ENCODE measurements at regions not wholly inside any gene's neighbourhood (a gene's known extent, or its start where the extent isn't known, plus 50 kb on each side); places are given as distances from the start of the nearest gene placed in this dataset.

- TF ChIP-seq, protein P1, sequence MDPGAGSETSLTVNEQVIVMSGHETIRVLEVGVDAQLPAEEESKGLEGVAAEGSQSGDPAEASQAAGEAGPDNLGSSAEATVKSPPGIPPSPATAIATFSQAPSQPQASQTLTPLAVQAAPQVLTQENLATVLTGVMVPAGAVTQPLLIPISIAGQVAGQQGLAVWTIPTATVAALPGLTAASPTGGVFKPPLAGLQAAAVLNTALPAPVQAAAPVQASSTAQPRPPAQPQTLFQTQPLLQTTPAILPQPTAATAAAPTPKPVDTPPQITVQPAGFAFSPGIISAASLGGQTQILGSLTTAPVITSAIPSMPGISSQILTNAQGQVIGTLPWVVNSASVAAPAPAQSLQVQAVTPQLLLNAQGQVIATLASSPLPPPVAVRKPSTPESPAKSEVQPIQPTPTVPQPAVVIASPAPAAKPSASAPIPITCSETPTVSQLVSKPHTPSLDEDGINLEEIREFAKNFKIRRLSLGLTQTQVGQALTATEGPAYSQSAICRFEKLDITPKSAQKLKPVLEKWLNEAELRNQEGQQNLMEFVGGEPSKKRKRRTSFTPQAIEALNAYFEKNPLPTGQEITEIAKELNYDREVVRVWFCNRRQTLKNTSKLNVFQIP (CRISPR knock-in tag; IDR thresholded peaks at IDR 0.05; ENCODE audit: borderline replicate concordance, low read depth) = no peak
- no peak for TF ChIP-seq TOX (CRISPR knock-in tag; IDR thresholded peaks at IDR 0.05; ENCODE audit: borderline replicate concordance)
Measured at GRCh38 chr7:3229904-3230470, 71.1 kb upstream of the SDK1 start.

Measured in SK-N-SH treated with all-trans-retinoic acid at 6 μM for 48 hours (cell line).